Glutamatergic neuron (in vitro differentiated cells): ENCODE measurements at regions not wholly inside any gene's neighbourhood (a gene's known extent, or its start where the extent isn't known, plus 50 kb on each side); places are given as distances from the start of the nearest gene placed in this dataset.

Experiments
- DNase-seq: peaks from one replicate; pipeline ENCODE4 v3.0.0; 2022
- H3K27ac Mint-ChIP-seq: one replicate; pipeline ENCODE4 v1.8.0; 2020; ENCODE audit warnings: mild to moderate bottlenecking, mixed read lengths, inconsistent platforms; ENCODE audit not compliant: unreplicated experiment
- H3K27me3 Mint-ChIP-seq: one replicate; pipeline ENCODE4 v1.8.0; 2020; ENCODE audit warnings: mild to moderate bottlenecking, moderate library complexity, mixed read lengths, inconsistent platforms; ENCODE audit not compliant: unreplicated experiment
- H3K36me3 Mint-ChIP-seq: one replicate; pipeline ENCODE4 v1.8.0; 2020; ENCODE audit warnings: mild to moderate bottlenecking, mixed read lengths, inconsistent platforms; ENCODE audit not compliant: unreplicated experiment
- H3K4me1 Mint-ChIP-seq: one replicate; pipeline ENCODE4 v1.8.0; 2020; ENCODE audit warnings: mild to moderate bottlenecking, low read depth, mixed read lengths, inconsistent platforms; ENCODE audit not compliant: unreplicated experiment
- H3K4me3 Mint-ChIP-seq: one replicate; pipeline ENCODE4 v1.8.0; 2020; ENCODE audit warnings: mild to moderate bottlenecking, mixed read lengths, inconsistent platforms; ENCODE audit not compliant: unreplicated experiment
- H3K9me3 Mint-ChIP-seq: one replicate; pipeline ENCODE4 v1.8.0; 2020; ENCODE audit warnings: mild to moderate bottlenecking, moderate library complexity, mixed read lengths, inconsistent platforms; ENCODE audit not compliant: unreplicated experiment
- CTCF ChIP-seq: fragments of 200-600 bp; sonication (generic); IDR thresholded peaks from one replicate; pipeline ENCODE4 v1.5.0; 2021; ENCODE audit not compliant: partially characterized antibody, unreplicated experiment

GRCh38 chr4:126124818-126125217 is 810.1 kb downstream of the FAT4 start:
- no peaks in the 10 kb centered on the region for H3K4me1 Mint-ChIP-seq
- H3K36me3 Mint-ChIP-seq = no peaks in the 10 kb centered on the region
- no peak for TF ChIP-seq CTCF
- no peak overlapping the region for H3K4me3 Mint-ChIP-seq
- DNase-seq = no peak
- H3K27ac Mint-ChIP-seq = no peak overlapping the region
- no peaks in the 10 kb centered on the region for H3K27me3 Mint-ChIP-seq
- peaks cover 4% of the 10 kb centered on the region for H3K9me3 Mint-ChIP-seq

- TF ChIP-seq CTCF = no peak
- no peak for DNase-seq
- H3K4me1 Mint-ChIP-seq = no peaks in the 10 kb centered on the region
- no peaks in the 10 kb centered on the region for H3K27me3 Mint-ChIP-seq
- peaks cover 2% of the 10 kb centered on the region for H3K9me3 Mint-ChIP-seq
- H3K27ac Mint-ChIP-seq = no peak overlapping the region
- no peak overlapping the region for H3K4me3 Mint-ChIP-seq
- H3K36me3 Mint-ChIP-seq = peaks cover 13% of the 10 kb centered on the region
These were observed 815.5 kb downstream of the FAT4 start for GRCh38 chr4:126130215-126130614.

- Mint-ChIP-seq H3K27me3 (no peaks in the 10 kb centered on the region), H3K27ac (no peak overlapping the region), H3K36me3 (peaks cover 5% of the 10 kb centered on the region), H3K4me3 (no peak overlapping the region), H3K4me1 (no peaks in the 10 kb centered on the region), H3K9me3 (peaks cover 1% of the 10 kb centered on the region)
- TF ChIP-seq CTCF = no peak
- no peak for DNase-seq
These were observed 822.4 kb downstream of the FAT4 start for GRCh38 chr4:126136922-126137781.

- DNase-seq = no peak
- Mint-ChIP-seq H3K27ac (no peak overlapping the region), H3K27me3 (no peaks in the 10 kb centered on the region), H3K4me3 (no peak overlapping the region), H3K4me1 (no peaks in the 10 kb centered on the region), H3K36me3 (peaks cover 5% of the 10 kb centered on the region), H3K9me3 (peaks cover 1% of the 10 kb centered on the region)
- TF ChIP-seq CTCF = no peak
These were observed 823.0 kb downstream of the FAT4 start for GRCh38 chr4:126137782-126138170.

GRCh38 chr4:126144543-126145237 is 829.9 kb downstream of the FAT4 start:
- H3K27ac Mint-ChIP-seq = no peak overlapping the region
- peaks cover 4% of the 10 kb centered on the region for H3K9me3 Mint-ChIP-seq
- no peaks in the 10 kb centered on the region for H3K27me3 Mint-ChIP-seq
- no peak overlapping the region for H3K4me3 Mint-ChIP-seq
- peaks cover 4% of the 10 kb centered on the region for H3K4me1 Mint-ChIP-seq
- H3K36me3 Mint-ChIP-seq = peaks cover 4% of the 10 kb centered on the region
- no peak for DNase-seq
- no peak for TF ChIP-seq CTCF
